Activated naive CD4-positive, alpha-beta T cell treated with anti-CD3 and anti-CD28 coated beads for 36 hours (primary cell): ENCODE measurements at regions not wholly inside any gene's neighbourhood (a gene's known extent, or its start where the extent isn't known, plus 50 kb on each side); places are given as distances from the start of the nearest gene placed in this dataset.

ENCODE experiments used
- CTCF ChIA-PET: fragments of 350-600 bp; sonication (Branson Sonifier 250); formaldehyde crosslinking; loops from one replicate; lab custom pipeline; 2021; ENCODE audit warnings: antibody characterized with exemption; lab: Charles Lee
- DNase-seq: peaks from one replicate; pipeline ENCODE4 v3.0.0-alpha.2; 2020
- H3K27ac Mint-ChIP-seq: one replicate; pipeline ENCODE4 v1.8.0; 2021; ENCODE audit warnings: mild to moderate bottlenecking, mixed read lengths
- H3K27me3 Mint-ChIP-seq: one replicate; pipeline ENCODE4 v1.8.0; 2021; ENCODE audit warnings: low read depth, mixed read lengths
- H3K36me3 Mint-ChIP-seq: one replicate; pipeline ENCODE4 v1.8.0; 2021; ENCODE audit warnings: low read depth, mixed read lengths
- H3K4me1 Mint-ChIP-seq: one replicate; pipeline ENCODE4 v1.8.0; 2021; ENCODE audit warnings: low read depth, mixed read lengths
- H3K4me3 Mint-ChIP-seq: one replicate; pipeline ENCODE4 v1.8.0; 2021; ENCODE audit warnings: mild to moderate bottlenecking, moderate library complexity, mixed read lengths
- H3K9me3 Mint-ChIP-seq: one replicate; pipeline ENCODE4 v1.8.0; 2021; ENCODE audit warnings: mixed read lengths
- intact Hi-C: fragments of 100-400 bp; cut with micrococcal nuclease; formaldehyde crosslinking; loops from one replicate; pipeline ENCODE4 v1.15.1; 2023

GRCh38 chr17:51507444-51507843, 247.1 kb downstream of the UTP18 start:
- intact Hi-C loops, result no loop called here
- H3K27me3 Mint-ChIP-seq, result peaks cover 2% of the 10 kb centered on the region
- no peak overlapping the region for H3K4me3 Mint-ChIP-seq
- CTCF ChIA-PET, result interaction anchor here (1.4 kb wide), 1 partner anchor 46 kb away, joined by 4 read pairs; no protein-coding TSS in a partner anchor
- no peak for DNase-seq
- no peaks in the 10 kb centered on the region for H3K9me3 Mint-ChIP-seq
- H3K36me3 Mint-ChIP-seq, result no peaks in the 10 kb centered on the region
- H3K27ac Mint-ChIP-seq, result no peak overlapping the region
- peaks cover 5% of the 10 kb centered on the region for H3K4me1 Mint-ChIP-seq

GRCh38 chr17:51508048-51508447, 247.7 kb downstream of the UTP18 start:
- peaks cover 2% of the 10 kb centered on the region for H3K27me3 Mint-ChIP-seq

GRCh38 chr17:51510940-51511339, 250.6 kb downstream of the UTP18 start:
- no peak for DNase-seq
- H3K27me3 Mint-ChIP-seq, result no peaks in the 10 kb centered on the region
- intact Hi-C loops, result no loop called here
- peaks cover 6% of the 10 kb centered on the region for H3K4me1 Mint-ChIP-seq
- no peaks in the 10 kb centered on the region for H3K9me3 Mint-ChIP-seq
- no peak overlapping the region for H3K27ac Mint-ChIP-seq
- CTCF ChIA-PET, result interaction anchor here (0.7 kb wide), 1 partner anchor 188 kb away, joined by 3 read pairs; no protein-coding TSS in a partner anchor
- no peak overlapping the region for H3K4me3 Mint-ChIP-seq
- no peaks in the 10 kb centered on the region for H3K36me3 Mint-ChIP-seq

More at GRCh38 chr17:51508048-51508447, 247.7 kb downstream of the UTP18 start:
- DNase-seq, result no peak
- CTCF ChIA-PET, result interaction anchor here (1.4 kb wide), 1 partner anchor 46 kb away, joined by 4 read pairs; no protein-coding TSS in a partner anchor
- H3K27ac Mint-ChIP-seq, result no peak overlapping the region
- no peak overlapping the region for H3K4me3 Mint-ChIP-seq
- intact Hi-C loops, result no loop called here
- no peaks in the 10 kb centered on the region for H3K9me3 Mint-ChIP-seq
- H3K4me1 Mint-ChIP-seq, result peaks cover 6% of the 10 kb centered on the region
- no peaks in the 10 kb centered on the region for H3K36me3 Mint-ChIP-seq

GRCh38 chr17:51512220-51512907, 252.0 kb downstream of the UTP18 start:
- H3K4me3 Mint-ChIP-seq, result no peak overlapping the region
- no peak overlapping the region for H3K27ac Mint-ChIP-seq
- no peaks in the 10 kb centered on the region for H3K36me3 Mint-ChIP-seq
- intact Hi-C loops, result no loop called here
- no peak for DNase-seq
- H3K4me1 Mint-ChIP-seq, result peaks cover 6% of the 10 kb centered on the region
- H3K9me3 Mint-ChIP-seq, result no peaks in the 10 kb centered on the region
- H3K27me3 Mint-ChIP-seq, result no peaks in the 10 kb centered on the region
- CTCF ChIA-PET, result no interaction called here

GRCh38 chr17:51516924-51517323, 256.6 kb downstream of the UTP18 start:
- peaks cover 4% of the 10 kb centered on the region for H3K4me1 Mint-ChIP-seq
- H3K4me3 Mint-ChIP-seq, result no peak overlapping the region
- no peaks in the 10 kb centered on the region for H3K9me3 Mint-ChIP-seq
- intact Hi-C loops, result no loop called here
- no peak for DNase-seq
- H3K27ac Mint-ChIP-seq, result no peak overlapping the region
- H3K27me3 Mint-ChIP-seq, result no peaks in the 10 kb centered on the region
- CTCF ChIA-PET, result interaction anchor here (1.2 kb wide), 1 partner anchor 146 kb away, joined by 4 read pairs; no protein-coding TSS in a partner anchor
- no peaks in the 10 kb centered on the region for H3K36me3 Mint-ChIP-seq

- no peaks in the 10 kb centered on the region for H3K4me1 Mint-ChIP-seq
- no peak overlapping the region for H3K4me3 Mint-ChIP-seq
- no peak overlapping the region for H3K27ac Mint-ChIP-seq
- DNase-seq, result no peak
- H3K27me3 Mint-ChIP-seq, result peaks cover 1% of the 10 kb centered on the region
- H3K36me3 Mint-ChIP-seq, result no peaks in the 10 kb centered on the region
- CTCF ChIA-PET, result interaction anchor here (0.8 kb wide), 1 partner anchor 153 kb away, joined by 3 read pairs; no protein-coding TSS in a partner anchor
- H3K9me3 Mint-ChIP-seq, result no peaks in the 10 kb centered on the region
- intact Hi-C loops, result no loop called here
Observed at GRCh38 chr17:51524524-51524923, 264.2 kb downstream of the UTP18 start.

GRCh38 chr17:51526507-51526906, 266.2 kb downstream of the UTP18 start:
- peaks cover 1% of the 10 kb centered on the region for H3K27me3 Mint-ChIP-seq
- no peak for DNase-seq
- H3K4me3 Mint-ChIP-seq, result no peak overlapping the region
- intact Hi-C loops, result no loop called here
- CTCF ChIA-PET, result interaction anchor here (1.3 kb wide), 1 partner anchor 39 kb away, joined by 3 read pairs; no protein-coding TSS in a partner anchor
- no peaks in the 10 kb centered on the region for H3K4me1 Mint-ChIP-seq
- no peaks in the 10 kb centered on the region for H3K9me3 Mint-ChIP-seq
- no peak overlapping the region for H3K27ac Mint-ChIP-seq
- no peaks in the 10 kb centered on the region for H3K36me3 Mint-ChIP-seq

GRCh38 chr17:51527225-51527982, 267.1 kb downstream of the UTP18 start:
- H3K27me3 Mint-ChIP-seq, result no peaks in the 10 kb centered on the region
- CTCF ChIA-PET, result interaction anchor here (0.9 to 1.3 kb wide), 2 partner anchors 40 to 156 kb away, joined by 3 to 4 read pairs; no protein-coding TSS in a partner anchor

GRCh38 chr17:51528111-51528510, 267.8 kb downstream of the UTP18 start:
- no peaks in the 10 kb centered on the region for H3K9me3 Mint-ChIP-seq
- intact Hi-C loops, result no loop called here
- H3K4me3 Mint-ChIP-seq, result no peak overlapping the region
- H3K27me3 Mint-ChIP-seq, result no peaks in the 10 kb centered on the region
- no peaks in the 10 kb centered on the region for H3K36me3 Mint-ChIP-seq
- CTCF ChIA-PET, result interaction anchor here (0.5 kb wide), 1 partner anchor 9 kb away, joined by 7 read pairs; no protein-coding TSS in a partner anchor
- H3K4me1 Mint-ChIP-seq, result no peaks in the 10 kb centered on the region
- no peak overlapping the region for H3K27ac Mint-ChIP-seq
- DNase-seq, result no peak

More at GRCh38 chr17:51527225-51527982, 267.1 kb downstream of the UTP18 start:
- H3K27ac Mint-ChIP-seq, result no peak overlapping the region
- no peak for DNase-seq
- H3K36me3 Mint-ChIP-seq, result no peaks in the 10 kb centered on the region
- no peaks in the 10 kb centered on the region for H3K4me1 Mint-ChIP-seq
- H3K9me3 Mint-ChIP-seq, result no peaks in the 10 kb centered on the region
- no peak overlapping the region for H3K4me3 Mint-ChIP-seq
- intact Hi-C loops, result no loop called here

- no peaks in the 10 kb centered on the region for H3K4me1 Mint-ChIP-seq
- H3K27me3 Mint-ChIP-seq, result no peaks in the 10 kb centered on the region
- H3K27ac Mint-ChIP-seq, result no peak overlapping the region
- DNase-seq, result no peak
- no peaks in the 10 kb centered on the region for H3K36me3 Mint-ChIP-seq
- CTCF ChIA-PET, result interaction anchor here (1.0 to 2.9 kb wide), 5 partner anchors 17 to 235 kb away, joined by 3 to 15 read pairs (median 6); no protein-coding TSS in a partner anchor
- no peak overlapping the region for H3K4me3 Mint-ChIP-seq
- H3K9me3 Mint-ChIP-seq, result no peaks in the 10 kb centered on the region
- intact Hi-C loops, result no loop called here
Observed at GRCh38 chr17:51533219-51533618, 272.9 kb downstream of the UTP18 start.

- intact Hi-C loops, result no loop called here
Observed at GRCh38 chr17:51533821-51534220, 273.5 kb downstream of the UTP18 start.

GRCh38 chr17:51536627-51537026, 276.3 kb downstream of the UTP18 start:
- H3K36me3 Mint-ChIP-seq, result no peaks in the 10 kb centered on the region
- H3K4me1 Mint-ChIP-seq, result peaks cover 15% of the 10 kb centered on the region
- H3K9me3 Mint-ChIP-seq, result no peaks in the 10 kb centered on the region
- no peak overlapping the region for H3K27ac Mint-ChIP-seq
- H3K27me3 Mint-ChIP-seq, result no peaks in the 10 kb centered on the region
- H3K4me3 Mint-ChIP-seq, result no peak overlapping the region
- intact Hi-C loops, result loop anchor here (1.0 kb wide), 3 partner anchors 75 to 214 kb away; no protein-coding TSS in a partner anchor
- CTCF ChIA-PET, result interaction anchor here (1.1 to 5.3 kb wide), 6 partner anchors 15 to 218 kb away, joined by 3 to 89 read pairs (median 6); no protein-coding TSS in a partner anchor
- DNase-seq, result no peak

More at GRCh38 chr17:51533821-51534220, 273.5 kb downstream of the UTP18 start:
- Mint-ChIP-seq H3K9me3 (no peaks in the 10 kb centered on the region), H3K36me3 (no peaks in the 10 kb centered on the region), H3K4me3 (no peak overlapping the region), H3K27ac (no peak overlapping the region), H3K27me3 (no peaks in the 10 kb centered on the region), H3K4me1 (no peaks in the 10 kb centered on the region)
- DNase-seq, result no peak
- CTCF ChIA-PET, result interaction anchor here (0.7 to 2.9 kb wide), 4 partner anchors 64 to 235 kb away, joined by 3 to 15 read pairs (median 6); no protein-coding TSS in a partner anchor
